Thyroid gland (tissue), 4 donors: ENCODE measurements at regions not wholly inside any gene's neighbourhood (a gene's known extent, or its start where the extent isn't known, plus 50 kb on each side); places are given as distances from the start of the nearest gene placed in this dataset.

Source experiments
- CTCF ChIP-seq, 6 experiments: fragments of 200-600 bp in 3 of 6; fragments of 450-650 bp in 3 of 6; sonication (generic) in 3 of 6; IDR thresholded peaks; one replicate each; pipeline ENCODE4 v1.5.1; 2016 to 2019; ENCODE audit warnings: antibody characterized with exemption in 6 of 6, mild to moderate bottlenecking in 2 of 6, inconsistent platforms in 1 of 6, moderate library complexity in 1 of 6
- POLR2A ChIP-seq, 2 donors: fragments of 450-650 bp; IDR thresholded peaks; one replicate each; pipeline ENCODE4 v1.6.1; 2017; ENCODE audit warnings: antibody characterized with exemption in 2 of 2, mild to moderate bottlenecking in 2 of 2, moderate library complexity in 1 of 2

GRCh38 chr7:118076564-118076963, 107.4 kb upstream of the LSM8 start:
- TF ChIP-seq CTCF (IDR thresholded peaks at IDR 0.05) (no peak), POLR2A (IDR thresholded peaks at IDR 0.05) (no peak)
